ENCODE measurements at regions not wholly inside any gene's neighbourhood (a gene's known extent, or its start where the extent isn't known, plus 50 kb on each side); places are given as distances from the start of the nearest gene placed in this dataset.

GRCh38 chr4:119834906-119835612 is 206.5 kb upstream of the PDE5A start:
- Histone ChIP-seq H3K27me3 (no peaks in the 10 kb centered on the region), H3K9me3 (no peaks in the 10 kb centered on the region), H3K4me1 (no peaks in the 10 kb centered on the region), H3K4me3 (no peak overlapping the region), H3K36me3 (ENCODE audit: low read depth, missing control alignments) (no peaks in the 10 kb centered on the region), H3K27ac (no peak overlapping the region)
- DNase-seq = no peak
- 47 to 58% methylated on average over 3 of the region's 3 CpGs for WGBS, 2 donors
- TF ChIP-seq CTCF (IDR thresholded peaks at IDR 0.05) = no peak
- TF ChIP-seq POLR2A (IDR thresholded peaks at IDR 0.05) = no peak
- intact Hi-C loops (cut with DNase I; ENCODE audit: low total_unique reads) = no loop called here

- Histone ChIP-seq H3K4me3 (no peak overlapping the region), H3K27ac (no peak overlapping the region), H3K9me3 (no peaks in the 10 kb centered on the region), H3K4me1 (no peaks in the 10 kb centered on the region), H3K36me3 (ENCODE audit: low read depth, missing control alignments) (no peaks in the 10 kb centered on the region), H3K27me3 (no peaks in the 10 kb centered on the region)
- no peak for DNase-seq
- TF ChIP-seq POLR2A (IDR thresholded peaks at IDR 0.05) (no peak), CTCF (IDR thresholded peaks at IDR 0.05) (no peak)
- WGBS, 2 donors = 62 to 71% methylated on average over 4 of the region's 4 CpGs
- intact Hi-C loops (cut with DNase I; ENCODE audit: low total_unique reads) = no loop called here
These were observed 205.0 kb upstream of the PDE5A start for GRCh38 chr4:119833611-119834010.

DNA sequence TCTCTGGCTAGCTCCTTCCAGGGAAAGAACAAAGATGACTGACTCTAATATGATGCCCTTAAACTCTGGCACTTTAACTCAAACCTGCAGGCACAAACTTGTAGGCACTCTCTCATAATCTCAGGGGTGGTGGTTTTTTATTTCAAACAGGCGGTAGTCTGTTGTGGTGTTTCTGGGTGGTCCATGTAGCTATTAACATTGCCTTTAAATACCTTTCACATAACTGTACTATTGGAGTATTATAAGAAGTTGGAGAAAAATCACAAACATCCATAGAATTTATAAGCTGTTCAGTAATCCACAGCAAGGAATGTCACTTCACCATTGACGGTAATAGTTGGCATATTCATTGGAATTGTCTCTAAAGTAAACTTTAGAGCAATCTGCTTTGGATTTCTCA is 204.2 kb upstream of the PDE5A start:
- TF ChIP-seq POLR2A (IDR thresholded peaks at IDR 0.05) = no peak
- TF ChIP-seq CTCF (IDR thresholded peaks at IDR 0.05) = no peak
- no peaks in the 10 kb centered on the region for H3K9me3 ChIP-seq
- 76 to 83% methylated on average over 2 of the region's 2 CpGs for WGBS, 2 donors
- H3K36me3 ChIP-seq (ENCODE audit: low read depth, missing control alignments) = no peaks in the 10 kb centered on the region
- no peaks in the 10 kb centered on the region for H3K4me1 ChIP-seq
- intact Hi-C loops (cut with DNase I; ENCODE audit: low total_unique reads) = no loop called here
- DNase-seq = no peak
- H3K27me3 ChIP-seq = no peaks in the 10 kb centered on the region
- no peak overlapping the region for H3K27ac ChIP-seq
- no peak overlapping the region for H3K4me3 ChIP-seq

DNA sequence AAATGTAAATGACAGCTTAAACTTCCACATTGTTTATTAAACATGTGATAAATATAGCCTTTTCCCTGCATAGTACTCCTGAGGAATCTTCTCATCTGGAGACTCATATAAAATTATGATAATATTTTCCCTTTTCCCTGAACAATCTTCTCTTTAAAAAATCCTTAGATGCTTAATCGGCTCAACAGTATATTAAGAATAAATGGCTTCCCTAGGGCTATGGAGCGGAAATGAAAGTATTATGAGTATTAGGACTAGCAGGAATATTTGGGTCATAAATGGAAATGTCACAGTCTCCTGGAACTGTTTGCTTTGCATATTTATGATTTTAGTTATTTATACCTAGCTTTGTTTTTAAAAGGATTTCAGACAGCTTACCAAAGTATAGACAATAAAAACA is 200.7 kb upstream of the PDE5A start:
- Histone ChIP-seq H3K27ac (no peak overlapping the region), H3K36me3 (ENCODE audit: low read depth, missing control alignments) (no peaks in the 10 kb centered on the region), H3K4me3 (no peak overlapping the region), H3K27me3 (no peaks in the 10 kb centered on the region), H3K9me3 (no peaks in the 10 kb centered on the region), H3K4me1 (no peaks in the 10 kb centered on the region)
- DNase-seq = no peak
- TF ChIP-seq POLR2A (IDR thresholded peaks at IDR 0.05) = no peak
- TF ChIP-seq CTCF (IDR thresholded peaks at IDR 0.05) = no peak
- intact Hi-C loops (cut with DNase I; ENCODE audit: low total_unique reads) = no loop called here
- WGBS, 2 donors = 89 to 97% methylated on average over 2 of the region's 2 CpGs

- H3K27me3 ChIP-seq = no peaks in the 10 kb centered on the region
- no peak overlapping the region for H3K27ac ChIP-seq
- TF ChIP-seq CTCF (IDR thresholded peaks at IDR 0.05) = no peak
- no peak for TF ChIP-seq POLR2A (IDR thresholded peaks at IDR 0.05)
- no peaks in the 10 kb centered on the region for H3K36me3 ChIP-seq (ENCODE audit: low read depth, missing control alignments)
- no peak overlapping the region for H3K4me3 ChIP-seq
- no peaks in the 10 kb centered on the region for H3K9me3 ChIP-seq
- intact Hi-C loops (cut with DNase I; ENCODE audit: low total_unique reads) = no loop called here
- DNase-seq = no peak
- no peaks in the 10 kb centered on the region for H3K4me1 ChIP-seq
- WGBS, 2 donors = 92 to 98% methylated on average over 2 of the region's 2 CpGs
These were observed 197.1 kb upstream of the PDE5A start for GRCh38 chr4:119825696-119826095.

Measured in testis (tissue), 2 donors.